H1 (cell line): ENCODE measurements at regions not wholly inside any gene's neighbourhood (a gene's known extent, or its start where the extent isn't known, plus 50 kb on each side); places are given as distances from the start of the nearest gene placed in this dataset.
A peak's percentile ranks its signal among the peaks of the same experiment; 100 is the strongest.

Source experiments
- CTCF ChIA-PET: fragments of 300-600 bp; sonication (Branson Sonifier 250); formaldehyde crosslinking; loops from one replicate; lab custom pipeline; 2021; ENCODE audit not compliant: partially characterized antibody; lab: Charles Lee
- POLR2A ChIA-PET: fragments of 300-600 bp; sonication (Branson Sonifier 250); formaldehyde crosslinking; loops from one replicate; lab custom pipeline; 2021; ENCODE audit warnings: inconsistent platforms; ENCODE audit not compliant: partially characterized antibody; lab: Charles Lee
- DNase-seq, 2 experiments: peaks; one replicate each; pipeline versions ENCODE4 v3.0.0 to v3.0.0-alpha.2; 2010 to 2022; ENCODE audit warnings: low spot score in 2 of 2, low read depth in 1 of 2, mixed read lengths in 1 of 2
- FAIRE-seq: peaks from 2 replicates; lab custom pipeline; 2011; peaks lifted over from hg19 to GRCh38; lab: Jason Lieb, UNC
- H2AFZ ChIP-seq: 2 replicates; pipeline ENCODE4 v1.8.1; 2012; ENCODE audit warnings: low read length, inconsistent platforms
- H2AK5ac ChIP-seq: 2 replicates; pipeline ENCODE4 v1.6.1; 2013; ENCODE audit warnings: low read depth, low read length
- H2BK120ac ChIP-seq: replicated peaks from 2 replicates; pipeline ENCODE3; 2013; ENCODE audit warnings: low read depth, low read length, inconsistent platforms
- H2BK12ac ChIP-seq: 2 replicates; pipeline ENCODE4 v1.6.1; 2013; ENCODE audit warnings: low read depth, low read length
- H2BK15ac ChIP-seq: 2 replicates; pipeline ENCODE4 v1.6.1; 2013; ENCODE audit warnings: low read length
- H2BK20ac ChIP-seq: 2 replicates; pipeline ENCODE4 v1.6.1; 2013; ENCODE audit warnings: low read length
- H2BK5ac ChIP-seq: 2 replicates; pipeline ENCODE4 v1.6.1; 2013; ENCODE audit warnings: low read depth, low read length
- H3K14ac ChIP-seq: 2 replicates; pipeline ENCODE4 v1.6.1; 2013; ENCODE audit warnings: inconsistent platforms; ENCODE audit not compliant: insufficient read length
- H3K18ac ChIP-seq: 2 replicates; pipeline ENCODE4 v1.6.1; 2013; ENCODE audit warnings: low read length; ENCODE audit errors: extremely low read depth
- H3K23ac ChIP-seq: 2 replicates; pipeline ENCODE4 v1.6.1; 2013; ENCODE audit warnings: inconsistent platforms; ENCODE audit not compliant: insufficient read length
- H3K23me2 ChIP-seq: 2 replicates; pipeline ENCODE4 v1.6.1; 2013; ENCODE audit warnings: low read depth, low read length
- H3K27ac ChIP-seq: 2 replicates; pipeline ENCODE4 v1.6.1; 2011; ENCODE audit warnings: low read depth, low read length, inconsistent platforms
- H3K27me3 ChIP-seq, 4 experiments: replicated peaks in 1 of 4; 1 replicate in 1 of 4; 2 replicates in 3 of 4; pipeline versions ENCODE4 v1.6.1 to v1.8.1; 2011 to 2013; ENCODE audit warnings: low read length in 3 of 4, mild to moderate bottlenecking in 3 of 4, inconsistent platforms in 2 of 4, mixed read lengths in 2 of 4, moderate library complexity in 1 of 4; ENCODE audit not compliant: control insufficient read depth in 3 of 4, insufficient read depth in 3 of 4; ENCODE audit errors: extremely low read depth in 1 of 4
- H3K36me3 ChIP-seq, 4 experiments: 2 replicates each; pipeline versions ENCODE4 v1.6.1 to v1.8.1; 2011 to 2013; ENCODE audit warnings: mild to moderate bottlenecking in 4 of 4, low read length in 3 of 4, moderate library complexity in 2 of 4, control low read depth in 1 of 4, inconsistent platforms in 1 of 4; ENCODE audit not compliant: insufficient read depth in 4 of 4, control insufficient read depth in 2 of 4
- H3K4ac ChIP-seq: replicated peaks from 2 replicates; pipeline ENCODE3; 2013; ENCODE audit warnings: low read length, low read depth, mixed read lengths, inconsistent platforms; ENCODE audit not compliant: insufficient read length
- H3K4me1 ChIP-seq, 4 experiments: replicated peaks in 1 of 4; 1 replicate in 1 of 4; 2 replicates in 3 of 4; pipeline versions ENCODE4 v1.6.1 to v1.8.1; 2011 to 2013; ENCODE audit warnings: low read length in 3 of 4, inconsistent platforms in 2 of 4, mixed read lengths in 1 of 4; ENCODE audit not compliant: insufficient read depth in 4 of 4, control insufficient read depth in 3 of 4
- H3K4me2 ChIP-seq, 2 experiments: 2 replicates each; pipeline versions ENCODE4 v1.6.1 to v1.8.1; 2011 to 2013; ENCODE audit warnings: low read depth in 2 of 2, low read length in 2 of 2, control low read depth in 1 of 2, inconsistent platforms in 1 of 2, mild to moderate bottlenecking in 1 of 2; ENCODE audit not compliant: insufficient read depth in 1 of 2
- H3K4me3 ChIP-seq, 4 experiments: fragments of 200-600, 300-600 bp in 1 of 4; sonication (generic), shearing (Covaris generic), sonication (Bioruptor Twin) in 1 of 4; 2 replicates each; pipeline versions ENCODE4 v1.5.1 to v1.8.1; 2011 to 2016; ENCODE audit warnings: low read length in 4 of 4, low read depth in 3 of 4, control low read depth in 2 of 4, inconsistent platforms in 2 of 4, mild to moderate bottlenecking in 2 of 4, mixed read lengths in 1 of 4, moderate library complexity in 1 of 4; ENCODE audit not compliant: insufficient read depth in 2 of 4; ENCODE audit errors: extremely low read depth in 1 of 4
- H3K56ac ChIP-seq: replicated peaks from 2 replicates; pipeline ENCODE3; 2013; ENCODE audit warnings: low read depth, mild to moderate bottlenecking, mixed read lengths, low read length, inconsistent platforms; ENCODE audit not compliant: insufficient read length
- H3K79me1 ChIP-seq: 2 replicates; pipeline ENCODE4 v1.6.1; 2013; ENCODE audit warnings: low read depth, low read length, control low read depth
- H3K79me2 ChIP-seq, 2 experiments: 2 replicates each; pipeline versions ENCODE4 v1.6.1 to v1.8.1; 2012 to 2013; ENCODE audit warnings: low read length in 2 of 2, mild to moderate bottlenecking in 2 of 2, inconsistent platforms in 1 of 2; ENCODE audit not compliant: insufficient read depth in 2 of 2, control insufficient read depth in 1 of 2
- H3K9ac ChIP-seq, 4 experiments: replicated peaks in 1 of 4; 1 replicate in 1 of 4; 2 replicates in 3 of 4; pipeline versions ENCODE4 v1.6.1 to v1.8.1; 2011 to 2013; ENCODE audit warnings: low read depth in 3 of 4, low read length in 3 of 4, control low read depth in 2 of 4, mild to moderate bottlenecking in 2 of 4, moderate library complexity in 2 of 4, inconsistent platforms in 1 of 4; ENCODE audit errors: extremely low read depth in 1 of 4
- H3K9me3 ChIP-seq, 2 experiments: 2 replicates each; pipeline versions ENCODE4 v1.6.1 to v1.8.1; 2012 to 2013; ENCODE audit warnings: mild to moderate bottlenecking in 2 of 2, moderate library complexity in 2 of 2, control low read depth in 1 of 2, inconsistent platforms in 1 of 2, low read depth in 1 of 2, low read length in 1 of 2, mixed read lengths in 1 of 2; ENCODE audit not compliant: insufficient read depth in 2 of 2
- H4K20me1 ChIP-seq, 2 experiments: replicated peaks in 1 of 2; 2 replicates each; pipeline versions ENCODE3 to v1.8.1; 2011 to 2013; ENCODE audit warnings: inconsistent platforms in 2 of 2, low read length in 2 of 2, mild to moderate bottlenecking in 1 of 2; ENCODE audit not compliant: insufficient read depth in 2 of 2, control insufficient read depth in 1 of 2
- H4K5ac ChIP-seq: 2 replicates; pipeline ENCODE4 v1.6.1; 2013; ENCODE audit warnings: low read length, low read depth, mixed read lengths, inconsistent platforms; ENCODE audit not compliant: insufficient read length
- H4K8ac ChIP-seq: 2 replicates; pipeline ENCODE4 v1.8.0; 2013; ENCODE audit warnings: mild to moderate bottlenecking, moderate library complexity, low read length, inconsistent platforms; ENCODE audit not compliant: insufficient read depth; ENCODE audit errors: extremely low read depth
- H4K91ac ChIP-seq: replicated peaks from 2 replicates; pipeline ENCODE3; 2013; ENCODE audit warnings: low read length, mixed read lengths, inconsistent platforms; ENCODE audit not compliant: insufficient read length
- CTCF ChIP-seq, 3 experiments: IDR thresholded peaks; 1 replicate in 2 of 3; 2 replicates in 1 of 3; pipeline versions ENCODE4 v1.5.1 to v1.6.1; 2011; ENCODE audit warnings: low read length in 3 of 3, mild to moderate bottlenecking in 3 of 3, inconsistent platforms in 2 of 3, low read depth in 1 of 3, moderate library complexity in 1 of 3; ENCODE audit not compliant: insufficient read depth in 1 of 3; ENCODE audit errors: control extremely low read depth in 1 of 3
- POU5F1 ChIP-seq: IDR thresholded peaks from 2 replicates; pipeline ENCODE4 v1.6.1; 2011; ENCODE audit warnings: low read depth, mild to moderate bottlenecking, low read length, moderate library complexity
- RAD21 ChIP-seq, 2 experiments: IDR thresholded peaks in 1 of 2; conservative IDR thresholded peaks in 1 of 2; 2 replicates each; pipeline ENCODE4 v1.6.1; 2011; ENCODE audit warnings: low read depth in 2 of 2, low read length in 2 of 2, improper control_type of control experiment in 1 of 2, inconsistent platforms in 1 of 2, mild to moderate bottlenecking in 1 of 2, moderate library complexity in 1 of 2
- WGBS, 2 experiments: shearing (Covaris generic) in 1 of 2; methylation state at CpG; one replicate each; pipeline versions ENCODE4 v1.1.6 to v1.1.7; 2013 to 2015; ENCODE audit warnings: low lambda C conversion rate in 2 of 2, mixed read lengths in 2 of 2, inconsistent platforms in 1 of 2, low coverage in 1 of 2, missing lambda C conversion rate in 1 of 2; ENCODE audit not compliant: insufficient replicate concordance in 2 of 2, insufficient coverage in 1 of 2, insufficient read length in 1 of 2; ENCODE audit errors: extremely low coverage in 1 of 2, missing lambda C conversion rate in 1 of 2; 5-methylcytosine and 5-hydroxymethylcytosine counted together

GRCh38 chr4:141860974-141861373 is 224.6 kb downstream of the IL15 start:
- Histone ChIP-seq H2BK20ac (no peak overlapping the region), H3K9me3 (peaks cover 0 to 2% of the 10 kb centered on the region in 2 experiments; a peak in 1 of 4 replicates), H3K4me3 (no peak overlapping the region), H2AK5ac (no peak overlapping the region), H3K27ac (no peak overlapping the region), H3K27me3 (no peaks in the 10 kb centered on the region), H3K56ac (no peak overlapping the region), H3K23ac (no peak overlapping the region), H2BK120ac (no peak overlapping the region), H3K4ac (no peak overlapping the region), H2BK12ac (no peak overlapping the region), H3K4me1 (no peaks in the 10 kb centered on the region), H3K4me2 (no peak overlapping the region), H3K23me2 (no peaks in the 10 kb centered on the region), H3K9ac (no peak overlapping the region), H2BK5ac (no peak overlapping the region), H4K5ac (no peak overlapping the region), H3K36me3 (no peaks in the 10 kb centered on the region; a peak in 1 of 8 replicates), H3K14ac (no peak overlapping the region), H4K20me1 (no peaks in the 10 kb centered on the region), H3K79me2 (no peaks in the 10 kb centered on the region), H2BK15ac (no peak overlapping the region), H4K91ac (no peak overlapping the region), H3K79me1 (no peaks in the 10 kb centered on the region), H3K18ac (no peak overlapping the region), H2AFZ (no peak overlapping the region), H4K8ac (no peak overlapping the region)
- no peak for DNase-seq
- no peak for TF ChIP-seq POU5F1
- peak; percentile 66 to 72 for TF ChIP-seq RAD21 (IDR thresholded peaks at IDR 0.05 in 1 of 2, conservative IDR thresholded peaks at IDR 0.05 in 1 of 2; ENCODE audit: low read depth in 2 of 2, low read length in 2 of 2)
- TF ChIP-seq CTCF (IDR thresholded peaks at IDR 0.05; ENCODE audit: control extremely low read depth in 1 of 3, insufficient read depth in 1 of 3, low read depth in 1 of 3, low read length in 3 of 3) = peak in 2 of 3 experiments; percentile 11 to 52; a peak in 2 of 4 replicates
- 71% methylated on average over 1 of the region's 1 CpG; no CpG with 5 or more reads in 1 of the 2 experiments for WGBS, 2 experiments
- POLR2A ChIA-PET = no interaction called here
- peak; percentile 13 for FAIRE-seq
- CTCF ChIA-PET = interaction anchor here (0.5 to 2.0 kb wide), 7 partner anchors 9 to 985 kb away, joined by 3 to 7 read pairs (median 3); partner anchors contain the start of gene INPP4B
